Occipital lobe (tissue), 1 donor: ENCODE measurements at regions not wholly inside any gene's neighbourhood (a gene's known extent, or its start where the extent isn't known, plus 50 kb on each side); places are given as distances from the start of the nearest gene placed in this dataset.
"Not testable (repeated sequence)": the region's sequence is repeated elsewhere in the genome, so short reads cannot be mapped to it uniquely, and the experiment has no call there.

Source experiments
- DNase-seq: peaks from one replicate; lab custom pipeline; 2025; lab: John Stamatoyannopoulos, UW

DNA sequence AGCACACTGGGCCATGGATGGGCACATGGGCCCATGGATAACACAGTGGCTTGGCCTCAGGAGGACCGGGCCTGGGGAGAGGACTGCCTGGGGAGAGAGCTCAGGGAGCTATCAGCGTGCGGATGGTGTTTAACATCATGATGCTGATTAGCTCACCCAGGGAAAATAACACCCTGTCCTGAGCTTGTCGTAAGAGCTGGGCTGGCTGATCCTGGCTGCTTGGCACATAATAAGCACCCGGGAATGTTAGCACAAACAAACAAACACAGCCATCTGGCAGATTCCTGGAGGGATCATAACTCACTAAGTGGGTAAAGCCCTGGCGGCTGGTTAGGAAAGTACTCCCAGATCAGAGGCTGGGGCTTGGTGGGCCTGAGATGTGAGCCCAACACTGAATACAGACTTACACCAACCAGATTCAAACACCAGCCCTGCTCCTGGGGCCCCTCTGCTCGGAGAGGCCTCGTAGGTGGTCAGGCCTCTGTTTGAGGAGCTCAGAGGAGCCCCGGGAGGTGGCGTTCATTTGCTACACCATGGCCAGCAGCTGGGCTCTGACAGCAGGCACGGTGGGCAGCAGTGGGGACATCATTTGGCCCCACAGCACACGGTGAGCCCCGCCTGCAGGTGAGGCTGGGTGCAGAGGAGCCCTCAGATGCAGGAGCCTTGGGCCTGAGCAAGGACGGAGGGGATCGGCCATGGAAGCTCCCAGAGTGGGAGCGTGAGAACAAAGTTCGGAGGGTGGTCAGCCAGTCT lies 193.4 kb upstream of the HDAC4 start:
- DNase-seq: no peak

GRCh38 chr2:239593455-239593854 lies 192.6 kb upstream of the HDAC4 start:
- DNase-seq: no peak

- not testable (repeated sequence) for DNase-seq
Measured at GRCh38 chr2:239592629-239593290, 191.9 kb upstream of the HDAC4 start.

GRCh38 chr2:239590995-239591915 lies 190.4 kb upstream of the HDAC4 start:
- DNase-seq: no peak

- no peak for DNase-seq
Measured at GRCh38 chr2:239590276-239590675, 189.5 kb upstream of the HDAC4 start.

DNA sequence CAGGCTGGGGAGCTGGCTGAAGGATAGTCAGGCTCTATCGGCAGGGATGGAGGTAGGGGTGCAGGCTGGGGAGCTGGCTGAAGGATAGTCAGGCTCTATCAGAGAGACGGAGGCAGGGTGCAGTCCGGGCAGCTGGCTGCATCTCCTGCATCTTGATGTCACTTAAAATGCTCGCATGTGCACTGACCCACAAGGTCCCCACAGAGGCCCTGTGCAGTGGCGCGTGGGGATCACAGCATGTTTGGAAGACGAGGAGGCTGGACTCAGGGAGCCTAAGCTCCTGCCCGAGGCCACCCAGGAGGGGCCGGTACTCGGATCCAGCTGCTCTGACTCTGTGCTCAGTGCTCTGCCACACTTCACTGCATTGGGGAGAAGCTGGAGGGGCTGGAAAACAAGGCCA lies 189.0 kb upstream of the HDAC4 start:
- DNase-seq: no peak

GRCh38 chr2:239589270-239589825 lies 188.5 kb upstream of the HDAC4 start:
- DNase-seq: no peak

GRCh38 chr2:239588451-239589269 lies 187.8 kb upstream of the HDAC4 start:
- DNase-seq: no peak

GRCh38 chr2:239587841-239588240 lies 187.0 kb upstream of the HDAC4 start:
- no peak for DNase-seq

DNA sequence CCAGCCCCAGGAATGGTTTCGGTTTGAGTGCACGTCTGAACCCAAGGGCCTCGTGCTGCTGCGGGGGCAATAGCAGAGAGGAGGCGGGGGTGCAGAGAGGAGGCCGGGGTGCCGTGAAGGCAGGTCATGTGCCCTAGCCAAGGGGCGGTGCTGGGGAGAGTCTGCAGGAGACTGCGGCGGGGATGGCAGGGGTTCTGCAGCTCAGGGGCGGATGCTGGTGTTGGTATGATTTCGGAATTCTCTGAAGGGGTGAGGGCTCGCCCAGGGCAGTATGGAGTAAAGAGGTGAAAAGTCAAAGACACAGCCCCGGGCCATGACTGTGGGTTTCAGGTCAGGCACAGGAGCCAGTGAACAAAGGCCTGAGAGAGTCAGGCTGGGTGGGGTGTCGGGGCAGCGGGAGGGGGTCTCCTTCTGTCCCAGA lies 186.5 kb upstream of the HDAC4 start:
- no peak for DNase-seq

DNA sequence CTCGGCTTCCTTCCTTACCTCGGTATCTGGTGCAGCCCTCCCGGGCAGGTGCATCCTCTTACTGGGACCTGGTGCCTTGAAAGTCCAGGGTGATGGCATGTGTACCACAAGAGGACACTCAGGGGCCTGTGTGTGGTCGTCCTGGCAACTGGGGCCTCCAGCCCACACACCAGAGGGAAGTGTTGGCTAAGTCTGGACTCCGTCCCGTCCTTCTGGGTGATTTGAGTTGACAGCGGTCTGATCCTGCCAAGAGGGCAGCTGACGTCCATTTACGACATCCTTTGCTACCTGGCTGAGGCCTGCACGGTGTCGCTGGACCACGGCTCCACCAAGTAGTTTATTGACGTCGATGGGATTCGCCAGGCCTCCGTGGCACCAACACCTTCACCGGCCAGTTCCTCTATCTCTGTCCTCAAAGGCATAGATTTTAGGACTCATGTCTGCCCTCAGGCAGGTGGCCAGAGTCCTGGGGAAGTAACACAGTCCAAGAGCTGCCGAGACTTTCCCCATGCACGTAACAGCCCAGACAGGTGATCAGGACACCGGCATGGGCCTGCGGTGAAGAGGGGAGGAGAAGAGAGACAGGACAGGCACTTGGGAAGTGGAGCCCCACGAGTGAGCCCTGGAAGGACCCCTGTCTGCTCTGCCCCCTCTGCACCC lies 186.0 kb upstream of the HDAC4 start:
- no peak for DNase-seq

- DNase-seq: no peak
Measured at GRCh38 chr2:239585422-239585821, 184.6 kb upstream of the HDAC4 start.

- DNase-seq: no peak
Measured at GRCh38 chr2:239584986-239585385, 184.2 kb upstream of the HDAC4 start.

DNA sequence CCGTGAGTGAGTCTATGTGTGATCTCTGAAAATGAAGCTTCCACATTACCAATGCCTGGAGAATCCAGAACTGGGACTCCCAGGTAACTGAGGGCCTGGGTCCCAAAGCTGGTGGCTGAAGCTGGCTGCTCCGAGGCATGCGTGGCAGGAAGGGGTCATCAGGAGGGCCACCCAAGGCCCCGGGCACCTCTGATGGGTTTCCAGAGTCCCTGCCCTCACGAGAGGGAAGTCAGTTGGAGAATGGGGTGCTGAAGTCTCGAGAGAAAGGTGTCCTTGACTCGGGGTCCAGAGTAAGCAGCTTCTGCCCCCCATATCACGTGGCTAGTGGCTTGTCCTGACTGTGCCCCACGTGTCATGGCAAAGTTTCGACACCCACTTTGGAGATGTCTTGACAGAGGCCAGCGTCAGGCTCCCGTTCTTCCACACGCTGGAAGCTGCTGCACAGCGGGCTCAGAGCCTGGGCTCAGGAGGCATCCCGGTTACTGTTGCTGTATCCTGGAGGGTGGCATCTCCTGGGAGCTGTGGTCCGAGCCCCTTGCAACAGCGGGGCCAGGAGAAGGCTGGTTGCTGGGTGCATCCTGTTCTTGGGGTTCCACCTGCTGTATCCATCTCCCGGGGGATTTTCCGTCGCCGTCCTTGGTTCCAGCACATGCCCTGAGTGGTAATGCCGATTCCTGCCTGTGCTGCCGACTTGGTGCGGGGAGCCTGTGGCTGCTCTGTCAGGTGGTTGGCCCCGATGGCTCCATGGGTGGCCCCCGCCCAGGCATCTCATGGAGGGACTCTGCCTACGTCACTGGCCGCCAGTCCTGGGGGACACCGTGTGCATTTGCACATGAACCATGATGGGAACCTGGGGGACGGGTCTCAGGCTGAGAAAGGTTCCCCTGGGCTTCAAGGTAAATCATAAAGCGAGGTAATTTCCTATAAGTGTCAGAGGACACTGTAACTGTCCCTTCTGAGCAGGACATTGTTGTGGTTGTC lies 183.3 kb upstream of the HDAC4 start:
- no peak for DNase-seq

- no peak for DNase-seq
Measured at GRCh38 chr2:239583171-239583878, 182.5 kb upstream of the HDAC4 start.

DNA sequence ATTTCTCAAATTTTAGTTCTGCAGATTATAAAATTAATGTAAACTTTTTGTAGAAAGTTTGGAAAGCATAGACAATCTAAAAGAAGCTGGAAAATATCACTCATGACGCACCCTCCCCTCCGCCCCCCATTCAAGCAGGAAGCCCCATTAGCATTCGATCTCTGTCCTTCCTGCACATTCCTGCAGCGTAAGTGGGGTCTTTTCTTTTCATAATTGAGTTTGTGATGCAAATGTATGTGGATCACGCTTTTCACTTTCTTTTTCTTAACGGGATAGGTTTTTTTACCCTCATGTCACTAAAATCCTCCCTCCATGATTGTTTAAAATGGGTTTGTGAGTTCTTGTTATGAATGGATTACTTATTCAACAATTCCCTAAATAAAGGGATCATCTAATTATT lies 181.7 kb upstream of the HDAC4 start:
- no peak for DNase-seq

GRCh38 chr2:239581352-239581901 lies 180.6 kb upstream of the HDAC4 start:
- no peak for DNase-seq

DNA sequence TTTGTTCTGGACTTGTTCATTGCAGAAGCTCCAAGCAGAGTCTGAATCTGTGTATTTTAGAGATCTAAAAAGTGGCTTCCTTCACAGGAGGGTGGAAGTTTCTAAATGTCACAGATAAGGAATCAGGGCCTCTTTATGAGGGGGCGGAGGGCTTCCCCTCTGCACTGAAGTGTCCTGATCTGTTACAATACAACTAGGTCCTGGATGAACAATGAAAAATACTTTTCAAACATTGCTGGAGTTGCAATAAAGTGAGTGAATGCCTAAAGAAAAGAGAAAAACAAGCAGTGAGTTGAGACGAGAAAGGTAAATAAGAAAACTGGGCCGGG lies 179.3 kb upstream of the HDAC4 start:
- DNase-seq: no peak
